CD4-positive, alpha-beta T cell (primary cell): ENCODE measurements at regions not wholly inside any gene's neighbourhood (a gene's known extent, or its start where the extent isn't known, plus 50 kb on each side); places are given as distances from the start of the nearest gene placed in this dataset.

Experiments used
- ATAC-seq: fragments of 200-7000 bp; cut with Tn5 transposase; one replicate; pipeline ENCODE4 v1.10.0; 2022; ENCODE audit warnings: mild to moderate bottlenecking; ENCODE audit not compliant: poor library complexity
- CTCF ChIA-PET: fragments of 350-600 bp; sonication (Branson Sonifier 250); formaldehyde crosslinking; loops from one replicate; lab custom pipeline; 2021; ENCODE audit warnings: antibody characterized with exemption, inconsistent platforms; lab: Charles Lee
- POLR2A ChIA-PET: fragments of 350-600 bp; sonication (Branson Sonifier 250); formaldehyde crosslinking; loops from one replicate; lab custom pipeline; 2021; ENCODE audit warnings: antibody characterized with exemption, inconsistent platforms; lab: Charles Lee
- DNase-seq, 14 experiments: peaks; one replicate each; pipeline ENCODE4 v3.0.0-alpha.2; 2013 to 2020; ENCODE audit warnings: mixed read lengths in 2 of 14
- H3K27ac ChIP-seq, 2 donors: one replicate each; pipeline versions ENCODE4 v1.5.1 to v1.7.0; 2013; ENCODE audit warnings: low read length in 2 of 2, low read depth in 1 of 2, mild to moderate bottlenecking in 1 of 2
- H3K27me3 ChIP-seq, 2 experiments: 1 replicate in 1 of 2; 2 replicates in 1 of 2; pipeline versions ENCODE4 v1.6.1 to v1.7.0; 2013; ENCODE audit warnings: low read length in 2 of 2, control low read depth in 1 of 2, mild to moderate bottlenecking in 1 of 2, moderate library complexity in 1 of 2; ENCODE audit not compliant: insufficient read depth in 2 of 2, control insufficient read depth in 1 of 2
- H3K36me3 ChIP-seq: one replicate; pipeline ENCODE4 v1.6.1; 2013; ENCODE audit warnings: low read length, control low read depth; ENCODE audit not compliant: insufficient read depth
- H3K4me1 ChIP-seq: one replicate; pipeline ENCODE4 v1.6.1; 2013; ENCODE audit warnings: low read length, control low read depth; ENCODE audit not compliant: insufficient read depth
- H3K4me3 ChIP-seq: one replicate; pipeline ENCODE4 v1.5.1; 2013; ENCODE audit warnings: mild to moderate bottlenecking, low read length, moderate library complexity
- H3K9me3 ChIP-seq, 2 experiments: 1 replicate in 1 of 2; 2 replicates in 1 of 2; pipeline versions ENCODE4 v1.6.1 to v1.7.0; 2013; ENCODE audit warnings: low read length in 2 of 2, mild to moderate bottlenecking in 2 of 2, control low read depth in 1 of 2, moderate library complexity in 1 of 2; ENCODE audit not compliant: control insufficient read depth in 1 of 2, insufficient read depth in 1 of 2
- H3K27ac Mint-ChIP-seq: one replicate; pipeline ENCODE4 v1.8.0; 2020; ENCODE audit warnings: mixed read lengths
- H3K27me3 Mint-ChIP-seq: one replicate; pipeline ENCODE4 v1.8.0; 2021; ENCODE audit warnings: mixed read lengths
- H3K36me3 Mint-ChIP-seq: one replicate; pipeline ENCODE4 v1.8.0; 2021; ENCODE audit warnings: low read depth, mixed read lengths
- H3K4me1 Mint-ChIP-seq: one replicate; pipeline ENCODE4 v1.8.0; 2021; ENCODE audit warnings: low read depth, mixed read lengths
- H3K4me3 Mint-ChIP-seq: one replicate; pipeline ENCODE4 v1.8.0; 2020; ENCODE audit warnings: mild to moderate bottlenecking, mixed read lengths
- H3K9me3 Mint-ChIP-seq: one replicate; pipeline ENCODE4 v1.8.0; 2020; ENCODE audit warnings: mixed read lengths
- CTCF ChIP-seq: fragments of 200-600 bp; IDR thresholded peaks from one replicate; pipeline ENCODE4 v1.8.0; 2022; ENCODE audit warnings: antibody characterized with exemption, mild to moderate bottlenecking
- intact Hi-C, 2 experiments: fragments of 100-400 bp; cut with DNase I in 1 of 2; cut with micrococcal nuclease in 1 of 2; formaldehyde crosslinking; loops; one replicate each; pipeline versions ENCODE4 v1.15.1 to v1.9.0; 2023 to 2025; cut with DNase I, micrococcal nuclease

GRCh38 chr5:164909673-164910072 is 1404.3 kb downstream of the MAT2B start:
- no peak for TF ChIP-seq CTCF
- Mint-ChIP-seq H3K27ac (no peak overlapping the region), H3K4me3 (no peak overlapping the region), H3K36me3 (no peaks in the 10 kb centered on the region), H3K9me3 (peaks cover 4% of the 10 kb centered on the region), H3K4me1 (no peaks in the 10 kb centered on the region), H3K27me3 (no peaks in the 10 kb centered on the region)
- CTCF ChIA-PET = no interaction called here
- H3K27ac ChIP-seq = no peak overlapping the region
- no peaks in the 10 kb centered on the region for H3K4me1 ChIP-seq
- H3K27me3 ChIP-seq = no peaks in the 10 kb centered on the region
- no peaks in the 10 kb centered on the region for H3K36me3 ChIP-seq
- no peak overlapping the region for H3K4me3 ChIP-seq
- POLR2A ChIA-PET = no interaction called here
- H3K9me3 ChIP-seq = no peaks in the 10 kb centered on the region
- no peak for ATAC-seq
- intact Hi-C loops = no loop called here
- DNase-seq = no peak

- intact Hi-C loops = no loop called here
- no peak for ATAC-seq
- H3K36me3 ChIP-seq = no peaks in the 10 kb centered on the region
- Mint-ChIP-seq H3K9me3 (peaks cover 26% of the 10 kb centered on the region), H3K27ac (no peak overlapping the region), H3K4me1 (no peaks in the 10 kb centered on the region), H3K4me3 (no peak overlapping the region), H3K27me3 (no peaks in the 10 kb centered on the region), H3K36me3 (no peaks in the 10 kb centered on the region)
- no peaks in the 10 kb centered on the region for H3K27me3 ChIP-seq
- no peaks in the 10 kb centered on the region for H3K4me1 ChIP-seq
- no peak for TF ChIP-seq CTCF
- POLR2A ChIA-PET = no interaction called here
- H3K27ac ChIP-seq = no peak overlapping the region
- DNase-seq = no peak
- CTCF ChIA-PET = no interaction called here
- H3K9me3 ChIP-seq = peaks cover 4 to 8% of the 10 kb centered on the region in 2 experiments
- H3K4me3 ChIP-seq = no peak overlapping the region
Observed at GRCh38 chr5:164921722-164922121, 1416.3 kb downstream of the MAT2B start.

- no peak for ATAC-seq
- no peak overlapping the region for H3K27ac ChIP-seq
- no peak for TF ChIP-seq CTCF
- no peak overlapping the region for H3K4me3 ChIP-seq
- H3K36me3 ChIP-seq = no peaks in the 10 kb centered on the region
- H3K4me1 Mint-ChIP-seq = no peaks in the 10 kb centered on the region
- H3K36me3 Mint-ChIP-seq = no peaks in the 10 kb centered on the region
- POLR2A ChIA-PET = no interaction called here
- intact Hi-C loops = no loop called here
- H3K9me3 Mint-ChIP-seq = peaks cover 14% of the 10 kb centered on the region
- H3K27me3 ChIP-seq = no peaks in the 10 kb centered on the region
- no peaks in the 10 kb centered on the region for H3K27me3 Mint-ChIP-seq
- CTCF ChIA-PET = no interaction called here
- no peak overlapping the region for H3K4me3 Mint-ChIP-seq
- H3K9me3 ChIP-seq = peaks cover 6 to 13% of the 10 kb centered on the region in 2 experiments
- no peaks in the 10 kb centered on the region for H3K4me1 ChIP-seq
- H3K27ac Mint-ChIP-seq = no peak overlapping the region
- DNase-seq = no peak
Observed at GRCh38 chr5:164934039-164934438, 1428.6 kb downstream of the MAT2B start.
